HL-60 (cell line): ENCODE measurements at regions not wholly inside any gene's neighbourhood (a gene's known extent, or its start where the extent isn't known, plus 50 kb on each side); places are given as distances from the start of the nearest gene placed in this dataset.

Experiments used
- CTCF ChIP-seq: IDR thresholded peaks from one replicate; pipeline ENCODE4 v1.5.1; 2011; ENCODE audit warnings: low read length, control low read depth, inconsistent platforms; ENCODE audit not compliant: insufficient read depth
- POLR2AphosphoS5 ChIP-seq: IDR thresholded peaks from 2 replicates; pipeline ENCODE4 v1.6.1; 2012; ENCODE audit warnings: low read depth
- REST ChIP-seq: IDR thresholded peaks from 2 replicates; pipeline ENCODE4 v1.6.1; 2012; ENCODE audit warnings: low read depth; ENCODE audit not compliant: insufficient replicate concordance

GRCh38 chr2:192574552-192574951 is 379.8 kb upstream of the TMEFF2 start:
- no peak for TF ChIP-seq CTCF
- TF ChIP-seq POLR2AphosphoS5: no peak
- TF ChIP-seq REST: no peak
